ENCODE measurements at regions not wholly inside any gene's neighbourhood (a gene's known extent, or its start where the extent isn't known, plus 50 kb on each side); places are given as distances from the start of the nearest gene placed in this dataset.

DNA sequence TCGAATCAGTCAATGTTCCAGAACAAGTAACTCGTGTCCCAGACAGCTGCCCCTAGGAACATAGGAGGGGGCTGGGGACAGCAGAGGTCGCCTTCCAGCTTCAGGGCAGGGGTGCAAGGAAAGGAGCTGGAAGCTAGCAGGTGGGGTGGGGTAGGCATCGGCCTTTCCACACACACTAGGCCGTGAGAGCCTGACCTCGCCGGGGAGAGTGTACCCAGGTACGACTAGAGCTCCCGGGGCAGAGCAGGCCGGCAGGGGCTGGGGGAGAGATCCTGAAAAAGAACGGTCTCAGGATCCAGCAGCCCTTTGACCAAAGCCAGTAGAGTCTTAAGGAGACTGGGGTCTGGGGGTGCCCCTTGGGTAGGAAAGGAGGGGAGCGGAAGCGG lies 1127.5 kb downstream of the BRD1 start:
- TF ChIP-seq, protein P1, sequence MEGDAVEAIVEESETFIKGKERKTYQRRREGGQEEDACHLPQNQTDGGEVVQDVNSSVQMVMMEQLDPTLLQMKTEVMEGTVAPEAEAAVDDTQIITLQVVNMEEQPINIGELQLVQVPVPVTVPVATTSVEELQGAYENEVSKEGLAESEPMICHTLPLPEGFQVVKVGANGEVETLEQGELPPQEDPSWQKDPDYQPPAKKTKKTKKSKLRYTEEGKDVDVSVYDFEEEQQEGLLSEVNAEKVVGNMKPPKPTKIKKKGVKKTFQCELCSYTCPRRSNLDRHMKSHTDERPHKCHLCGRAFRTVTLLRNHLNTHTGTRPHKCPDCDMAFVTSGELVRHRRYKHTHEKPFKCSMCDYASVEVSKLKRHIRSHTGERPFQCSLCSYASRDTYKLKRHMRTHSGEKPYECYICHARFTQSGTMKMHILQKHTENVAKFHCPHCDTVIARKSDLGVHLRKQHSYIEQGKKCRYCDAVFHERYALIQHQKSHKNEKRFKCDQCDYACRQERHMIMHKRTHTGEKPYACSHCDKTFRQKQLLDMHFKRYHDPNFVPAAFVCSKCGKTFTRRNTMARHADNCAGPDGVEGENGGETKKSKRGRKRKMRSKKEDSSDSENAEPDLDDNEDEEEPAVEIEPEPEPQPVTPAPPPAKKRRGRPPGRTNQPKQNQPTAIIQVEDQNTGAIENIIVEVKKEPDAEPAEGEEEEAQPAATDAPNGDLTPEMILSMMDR (IDR thresholded peaks at IDR 0.05; ENCODE audit: low read depth, low read length, poor library complexity, severe bottlenecking) = no peak
- TF ChIP-seq EZH2phosphoT487 (IDR thresholded peaks at IDR 0.05; ENCODE audit: borderline replicate concordance, low read length) = no peak
